ENCODE measurements at regions not wholly inside any gene's neighbourhood (a gene's known extent, or its start where the extent isn't known, plus 50 kb on each side); places are given as distances from the start of the nearest gene placed in this dataset.

GRCh38 chr13:65642996-65643395, 1587.1 kb downstream of the PCDH9 start:
- no peak overlapping the region for H3K27ac ChIP-seq (ENCODE audit: low read length)

DNA sequence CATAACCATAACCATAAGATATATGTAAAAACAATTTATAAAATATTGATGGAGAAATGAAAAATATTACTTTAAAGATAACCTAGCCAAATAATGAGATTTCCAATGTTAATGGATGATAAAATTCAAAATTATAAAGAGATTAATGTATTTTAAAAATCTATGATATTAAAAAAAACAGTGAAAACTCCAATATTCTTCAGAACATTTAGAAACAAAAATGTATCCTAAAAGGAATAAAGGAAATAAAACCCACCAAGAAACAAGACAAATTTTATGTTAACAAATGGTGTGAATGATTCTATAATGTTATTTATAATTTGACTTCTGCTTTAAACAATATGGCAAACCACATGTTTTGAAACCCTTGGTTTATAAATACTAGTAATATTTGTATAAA, 1587.8 kb downstream of the PCDH9 start:
- no peaks in the 10 kb centered on the region for H3K4me1 ChIP-seq (ENCODE audit: low read length)
- no peak overlapping the region for H3K4me3 ChIP-seq (ENCODE audit: low read length)
- H3K4me2 ChIP-seq (ENCODE audit: low read depth, low read length) = no peak overlapping the region
- H3K27me3 ChIP-seq (replicated peaks; ENCODE audit: insufficient read depth, low read length) = no peaks in the 10 kb centered on the region
- no peaks in the 10 kb centered on the region for H3K79me2 ChIP-seq (ENCODE audit: low read length)
- H3K27ac ChIP-seq (ENCODE audit: low read length) = no peak overlapping the region
- H4K20me1 ChIP-seq (ENCODE audit: insufficient read depth, low read length) = no peaks in the 10 kb centered on the region
- H3F3A ChIP-seq (ENCODE audit: insufficient read depth, low read length) = no peaks in the 10 kb centered on the region
- H3K9me3 ChIP-seq (replicated peaks; ENCODE audit: insufficient read depth, low read length) = no peaks in the 10 kb centered on the region
- H3K9me2 ChIP-seq (replicated peaks; ENCODE audit: insufficient read depth, low read length) = no peaks in the 10 kb centered on the region
- H3K9ac ChIP-seq (ENCODE audit: low read length) = no peak overlapping the region
- H2AFZ ChIP-seq (ENCODE audit: low read length) = no peak overlapping the region
- H3K36me3 ChIP-seq (replicated peaks; ENCODE audit: insufficient read depth, low read length) = no peaks in the 10 kb centered on the region
- no peak for DNase-seq
- TF ChIP-seq EZH2phosphoT487 (IDR thresholded peaks at IDR 0.05; ENCODE audit: low read length) = no peak
- TF ChIP-seq CTCF (IDR thresholded peaks at IDR 0.05; ENCODE audit: low read length) = no peak
- no peak for TF ChIP-seq EZH2 (optimal IDR thresholded peaks at IDR 0.05; ENCODE audit: low read depth, low read length)

More at GRCh38 chr13:65642996-65643395, 1587.1 kb downstream of the PCDH9 start:
- Histone ChIP-seq H3K4me1 (ENCODE audit: low read length) (no peaks in the 10 kb centered on the region), H3K27me3 (replicated peaks; ENCODE audit: insufficient read depth, low read length) (no peaks in the 10 kb centered on the region), H3K9me2 (replicated peaks; ENCODE audit: insufficient read depth, low read length) (no peaks in the 10 kb centered on the region), H4K20me1 (ENCODE audit: insufficient read depth, low read length) (no peaks in the 10 kb centered on the region), H2AFZ (ENCODE audit: low read length) (no peak overlapping the region), H3K36me3 (replicated peaks; ENCODE audit: insufficient read depth, low read length) (no peaks in the 10 kb centered on the region), H3K79me2 (ENCODE audit: low read length) (no peaks in the 10 kb centered on the region), H3K9me3 (replicated peaks; ENCODE audit: insufficient read depth, low read length) (no peaks in the 10 kb centered on the region), H3K4me2 (ENCODE audit: low read depth, low read length) (no peak overlapping the region), H3K4me3 (ENCODE audit: low read length) (no peak overlapping the region), H3F3A (ENCODE audit: insufficient read depth, low read length) (no peaks in the 10 kb centered on the region), H3K9ac (ENCODE audit: low read length) (no peak overlapping the region)
- no peak for DNase-seq
- TF ChIP-seq EZH2phosphoT487 (IDR thresholded peaks at IDR 0.05; ENCODE audit: low read length) (no peak), EZH2 (optimal IDR thresholded peaks at IDR 0.05; ENCODE audit: low read depth, low read length) (no peak), CTCF (IDR thresholded peaks at IDR 0.05; ENCODE audit: low read length) (no peak)

DNA sequence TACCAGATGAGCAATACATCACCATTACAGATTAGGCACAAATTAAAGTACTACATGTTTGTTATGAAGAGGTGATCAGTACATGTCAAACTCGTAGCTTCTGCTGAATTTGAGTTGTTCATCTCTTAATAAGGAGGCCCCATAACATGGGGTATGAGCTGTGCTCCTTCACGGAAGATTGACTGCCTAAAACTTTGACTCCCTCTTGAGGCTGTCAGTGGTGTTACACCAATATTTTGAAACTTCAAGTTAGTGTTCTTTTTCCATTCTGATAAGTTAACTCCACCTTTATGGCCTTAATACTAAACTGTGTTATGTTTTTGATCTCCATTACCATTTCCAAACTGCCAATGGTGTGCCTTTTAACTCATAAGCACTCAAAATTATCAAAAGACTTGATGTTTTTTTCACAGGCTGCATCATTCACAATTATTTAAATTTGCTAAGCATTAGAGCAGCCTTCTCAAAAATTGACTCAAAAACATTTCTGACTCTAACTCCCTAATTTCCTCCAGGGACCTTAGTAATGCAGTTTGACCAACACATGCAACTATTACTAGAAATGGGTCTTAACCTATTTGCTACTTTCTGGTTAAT, 1591.5 kb downstream of the PCDH9 start:
- H3K4me2 ChIP-seq (ENCODE audit: low read depth, low read length) = no peak overlapping the region
- H3K9ac ChIP-seq (ENCODE audit: low read length) = no peak overlapping the region
- H2AFZ ChIP-seq (ENCODE audit: low read length) = no peak overlapping the region
- H3F3A ChIP-seq (ENCODE audit: insufficient read depth, low read length) = no peaks in the 10 kb centered on the region
- H3K79me2 ChIP-seq (ENCODE audit: low read length) = no peaks in the 10 kb centered on the region
- no peaks in the 10 kb centered on the region for H3K4me1 ChIP-seq (ENCODE audit: low read length)
- H3K4me3 ChIP-seq (ENCODE audit: low read length) = no peak overlapping the region
- H3K27ac ChIP-seq (ENCODE audit: low read length) = no peak overlapping the region
- H3K9me3 ChIP-seq (replicated peaks; ENCODE audit: insufficient read depth, low read length) = no peaks in the 10 kb centered on the region
- no peaks in the 10 kb centered on the region for H3K27me3 ChIP-seq (replicated peaks; ENCODE audit: insufficient read depth, low read length)
- TF ChIP-seq CTCF (IDR thresholded peaks at IDR 0.05; ENCODE audit: low read length) (peak; percentile 51), EZH2 (optimal IDR thresholded peaks at IDR 0.05; ENCODE audit: low read depth, low read length) (no peak)
- peak; percentile 49 for DNase-seq
- H4K20me1 ChIP-seq (ENCODE audit: insufficient read depth, low read length) = no peaks in the 10 kb centered on the region
- H3K9me2 ChIP-seq (replicated peaks; ENCODE audit: insufficient read depth, low read length) = no peaks in the 10 kb centered on the region
- H3K36me3 ChIP-seq (replicated peaks; ENCODE audit: insufficient read depth, low read length) = no peaks in the 10 kb centered on the region

All from MM.1S (cell line).